Activated effector memory CD4-positive, alpha-beta T cell treated with anti-CD3 and anti-CD28 coated beads, Interleukin-2, amount 50 U/mL, for 16 hours (primary cell): ENCODE measurements at regions not wholly inside any gene's neighbourhood (a gene's known extent, or its start where the extent isn't known, plus 50 kb on each side); places are given as distances from the start of the nearest gene placed in this dataset.

ENCODE experiments used
- DNase-seq: peaks from one replicate; pipeline ENCODE4 v3.0.0-alpha.2; 2020

DNA sequence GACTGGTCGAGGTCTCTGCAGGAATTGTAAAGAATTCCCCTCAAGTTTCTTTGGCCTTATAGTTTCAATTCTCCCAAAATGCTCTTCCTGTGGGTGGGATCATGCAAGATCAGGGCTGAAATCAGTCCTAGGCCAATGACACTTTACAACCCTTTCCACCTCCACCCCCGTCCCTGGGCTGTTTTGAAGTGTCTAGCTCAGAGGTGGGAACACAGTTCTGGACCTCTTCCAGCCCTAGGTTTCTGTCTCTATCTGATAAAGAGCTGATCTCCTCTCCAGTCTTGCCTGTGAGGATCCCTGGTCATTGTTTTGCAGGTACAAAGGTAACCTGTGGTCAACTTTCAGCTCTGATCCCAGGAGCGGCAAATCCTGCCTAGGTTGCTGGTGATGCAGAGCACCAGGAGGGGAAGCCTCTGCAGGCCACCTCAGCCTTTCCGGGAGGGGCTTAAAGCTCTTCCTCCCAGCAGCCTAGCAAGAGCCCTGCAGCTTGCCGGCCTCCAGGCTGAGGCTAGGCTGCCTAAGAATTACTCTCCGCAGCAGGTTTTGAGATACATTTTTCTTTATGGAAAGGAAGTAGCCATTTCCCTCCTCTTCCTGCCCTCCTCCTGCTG is 69.8 kb upstream of the WIPF1 start:
- no peak for DNase-seq

DNA sequence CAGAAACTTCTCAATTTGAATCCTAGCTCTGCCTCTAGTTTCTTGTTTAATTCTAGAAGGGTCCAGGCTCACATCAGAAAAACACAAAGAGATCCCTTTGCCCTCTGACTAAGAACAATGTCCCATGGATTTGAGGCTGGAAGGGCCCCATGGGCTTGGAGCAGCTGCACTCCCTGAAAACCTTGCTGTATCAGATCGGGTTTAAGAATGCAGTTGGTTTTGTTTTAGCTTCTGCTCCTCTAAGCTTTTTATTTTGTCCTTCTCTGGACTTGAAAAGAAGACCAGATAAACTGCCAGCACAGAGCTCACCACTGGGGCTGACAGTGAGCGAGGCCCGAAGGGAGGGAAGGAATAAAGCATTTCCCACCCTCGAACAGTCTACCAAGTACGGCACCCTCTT is 69.2 kb upstream of the WIPF1 start:
- DNase-seq: no peak

DNA sequence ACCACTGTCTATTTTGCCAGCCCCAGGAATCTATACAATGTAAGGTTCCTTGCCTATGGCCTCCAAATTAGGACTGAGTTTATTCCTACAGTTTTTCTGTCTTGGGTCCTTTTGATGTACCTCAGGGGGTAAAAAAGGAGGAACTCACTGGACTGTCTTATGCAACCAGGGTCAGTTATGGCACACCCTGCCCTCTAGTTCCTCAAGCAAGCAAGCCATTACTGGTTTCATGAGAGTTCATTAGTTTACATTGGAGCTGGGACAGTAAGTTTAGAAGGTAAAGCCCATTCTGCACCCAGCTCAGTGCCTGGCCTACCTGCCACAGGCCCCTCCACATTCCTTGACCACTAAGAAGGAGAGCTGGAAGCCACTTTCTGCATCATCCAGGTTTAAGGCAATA is 68.7 kb upstream of the WIPF1 start:
- DNase-seq: no peak

GRCh38 chr2:174664084-174664759 is 66.6 kb upstream of the WIPF1 start:
- no peak for DNase-seq

- no peak for DNase-seq
These were observed 65.9 kb upstream of the WIPF1 start for GRCh38 chr2:174663550-174663949.

- no peak for DNase-seq
These were observed 65.3 kb upstream of the WIPF1 start for GRCh38 chr2:174662859-174663258.

GRCh38 chr2:174662459-174662858 is 64.9 kb upstream of the WIPF1 start:
- no peak for DNase-seq

GRCh38 chr2:174660984-174661675 is 63.5 kb upstream of the WIPF1 start:
- no peak for DNase-seq

DNA sequence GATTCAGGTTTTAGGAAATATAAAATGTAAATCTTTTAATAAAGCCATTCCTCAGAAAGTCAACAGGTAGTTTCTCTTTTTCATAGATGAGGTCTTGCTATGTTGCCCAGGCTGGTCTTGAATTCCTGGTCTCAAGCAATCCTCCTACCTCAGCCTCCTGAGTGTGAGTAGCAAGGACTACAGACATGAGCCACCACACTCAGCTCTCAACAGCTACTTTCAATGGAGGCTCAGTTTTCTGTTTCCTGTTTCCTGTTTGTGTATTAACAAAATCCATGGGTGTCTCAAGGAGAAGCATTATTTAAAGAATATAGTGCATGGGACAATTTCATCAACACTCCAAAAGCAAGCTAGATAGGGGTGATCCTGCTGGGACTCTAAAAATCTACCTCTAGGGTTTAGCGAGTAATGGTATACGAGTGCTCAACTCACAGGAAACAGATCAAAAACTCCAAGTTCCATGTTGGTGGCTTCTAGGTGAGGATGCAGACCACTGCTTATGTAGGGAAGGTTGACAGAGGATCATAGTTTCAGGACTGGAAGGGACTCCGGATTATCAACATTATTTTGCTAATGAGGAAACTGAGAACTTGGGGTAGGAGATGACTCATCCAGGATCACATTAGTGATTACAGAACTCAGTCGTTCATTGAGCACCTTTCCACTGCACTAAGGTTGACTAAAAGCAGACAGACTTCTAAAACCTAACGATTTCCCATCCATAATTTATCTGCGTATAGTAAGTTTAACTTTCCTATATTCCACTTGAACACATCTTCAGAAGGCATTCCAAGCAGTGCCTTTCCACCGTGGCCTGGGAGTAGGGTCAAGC is 61.7 kb upstream of the WIPF1 start:
- DNase-seq: no peak

- no peak for DNase-seq
These were observed 59.1 kb upstream of the WIPF1 start for GRCh38 chr2:174656676-174657176.

DNA sequence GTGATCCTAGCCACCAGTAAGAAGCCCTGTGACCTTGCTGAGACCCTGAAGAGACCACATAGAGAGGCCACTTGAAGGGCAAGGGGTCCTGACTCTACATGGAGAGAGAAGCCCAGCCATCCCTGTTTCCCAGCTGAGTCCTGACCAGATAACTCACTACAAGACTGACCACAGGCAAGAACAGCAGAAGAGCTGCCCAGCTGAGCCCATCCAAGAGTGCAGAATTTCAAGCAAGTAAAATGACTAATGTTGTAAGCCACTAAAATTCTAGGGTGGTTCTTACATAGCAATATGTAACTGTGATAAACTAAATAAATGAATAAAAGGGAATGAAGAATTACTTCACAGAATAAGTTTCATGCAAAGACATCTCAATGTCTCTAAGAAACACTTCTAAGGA is 58.4 kb upstream of the WIPF1 start:
- no peak for DNase-seq

GRCh38 chr2:174654419-174654941 is 56.9 kb upstream of the WIPF1 start:
- DNase-seq: no peak

GRCh38 chr2:174648896-174649295 is 51.3 kb upstream of the WIPF1 start:
- no peak for DNase-seq
